ENCODE measurements at regions not wholly inside any gene's neighbourhood (a gene's known extent, or its start where the extent isn't known, plus 50 kb on each side); places are given as distances from the start of the nearest gene placed in this dataset.

- Histone ChIP-seq H3K4me1 (ENCODE audit: insufficient read depth) (no peaks in the 10 kb centered on the region), H3K27ac (no peak overlapping the region), H3K9ac (no peak overlapping the region), H3K79me2 (ENCODE audit: insufficient read depth) (no peaks in the 10 kb centered on the region), H3K36me3 (ENCODE audit: low read depth) (no peaks in the 10 kb centered on the region), H3K27me3 (replicated peaks; ENCODE audit: insufficient read depth) (no peaks in the 10 kb centered on the region), H4K20me1 (ENCODE audit: insufficient read depth) (no peaks in the 10 kb centered on the region), H3K9me2 (ENCODE audit: insufficient read depth) (no peaks in the 10 kb centered on the region), H2AFZ (no peak overlapping the region), H3K4me2 (ENCODE audit: unreplicated experiment) (no peak overlapping the region), H3F3A (ENCODE audit: insufficient read depth) (no peaks in the 10 kb centered on the region), H3K4me3 (no peak overlapping the region), H3K9me3 (ENCODE audit: low read depth) (peaks cover 8% of the 10 kb centered on the region)
- no peak for DNase-seq
- WGBS, 2 experiments (ENCODE audit: low coverage in 1 of 2, low lambda C conversion rate in 2 of 2, missing lambda C conversion rate in 2 of 2), result 11 to 30% methylated on average over 2 of the region's 2 CpGs
- TF ChIP-seq EZH2 (IDR thresholded peaks at IDR 0.05; ENCODE audit: insufficient read depth, poor library complexity, severe bottlenecking) (no peak), EZH2phosphoT487 (IDR thresholded peaks at IDR 0.05; ENCODE audit: insufficient read depth, low read depth) (no peak)
- in situ Hi-C loops (cut with MboI), result no loop called here
These were observed 889.2 kb upstream of the NCAM2 start for GRCh38 chr21:20108976-20109540.

- Histone ChIP-seq H3K9me2 (ENCODE audit: insufficient read depth) (no peaks in the 10 kb centered on the region), H3K27me3 (replicated peaks; ENCODE audit: insufficient read depth) (no peaks in the 10 kb centered on the region), H3K4me2 (ENCODE audit: unreplicated experiment) (no peak overlapping the region), H2AFZ (no peak overlapping the region), H3F3A (ENCODE audit: insufficient read depth) (no peaks in the 10 kb centered on the region), H3K9me3 (ENCODE audit: low read depth) (peaks cover 6% of the 10 kb centered on the region), H4K20me1 (ENCODE audit: insufficient read depth) (no peaks in the 10 kb centered on the region), H3K79me2 (ENCODE audit: insufficient read depth) (no peaks in the 10 kb centered on the region), H3K4me3 (no peak overlapping the region), H3K36me3 (ENCODE audit: low read depth) (no peaks in the 10 kb centered on the region), H3K27ac (no peak overlapping the region), H3K9ac (no peak overlapping the region), H3K4me1 (ENCODE audit: insufficient read depth) (no peaks in the 10 kb centered on the region)
- 4 to 6% methylated on average over 2 of the region's 2 CpGs for WGBS, 2 experiments (ENCODE audit: low coverage in 1 of 2, low lambda C conversion rate in 2 of 2, missing lambda C conversion rate in 2 of 2)
- no peak for DNase-seq
- TF ChIP-seq EZH2phosphoT487 (IDR thresholded peaks at IDR 0.05; ENCODE audit: insufficient read depth, low read depth) (no peak), EZH2 (IDR thresholded peaks at IDR 0.05; ENCODE audit: insufficient read depth, poor library complexity, severe bottlenecking) (no peak)
- in situ Hi-C loops (cut with MboI), result no loop called here
These were observed 887.8 kb upstream of the NCAM2 start for GRCh38 chr21:20110368-20110767.

- H3K4me2 ChIP-seq (ENCODE audit: unreplicated experiment), result no peak overlapping the region
- H3K79me2 ChIP-seq (ENCODE audit: insufficient read depth), result no peaks in the 10 kb centered on the region
- H4K20me1 ChIP-seq (ENCODE audit: insufficient read depth), result no peaks in the 10 kb centered on the region
- no peak overlapping the region for H3K4me3 ChIP-seq
- no peaks in the 10 kb centered on the region for H3K36me3 ChIP-seq (ENCODE audit: low read depth)
- 23 to 41% methylated on average over 1 of the region's 1 CpG for WGBS, 2 experiments (ENCODE audit: low coverage in 1 of 2, low lambda C conversion rate in 2 of 2, missing lambda C conversion rate in 2 of 2)
- H3K9me2 ChIP-seq (ENCODE audit: insufficient read depth), result no peaks in the 10 kb centered on the region
- DNase-seq, result no peak
- H3F3A ChIP-seq (ENCODE audit: insufficient read depth), result no peaks in the 10 kb centered on the region
- no peak for TF ChIP-seq EZH2phosphoT487 (IDR thresholded peaks at IDR 0.05; ENCODE audit: insufficient read depth, low read depth)
- TF ChIP-seq EZH2 (IDR thresholded peaks at IDR 0.05; ENCODE audit: insufficient read depth, poor library complexity, severe bottlenecking), result no peak
- H3K9ac ChIP-seq, result no peak overlapping the region
- H3K4me1 ChIP-seq (ENCODE audit: insufficient read depth), result no peaks in the 10 kb centered on the region
- no peak overlapping the region for H2AFZ ChIP-seq
- no peak overlapping the region for H3K27ac ChIP-seq
- in situ Hi-C loops (cut with MboI), result no loop called here
- no peaks in the 10 kb centered on the region for H3K9me3 ChIP-seq (ENCODE audit: low read depth)
- no peaks in the 10 kb centered on the region for H3K27me3 ChIP-seq (replicated peaks; ENCODE audit: insufficient read depth)
These were observed 846.5 kb upstream of the NCAM2 start for GRCh38 chr21:20151741-20152140.

GRCh38 chr21:20163167-20163566, 835.0 kb upstream of the NCAM2 start:
- Histone ChIP-seq H3K27ac (no peak overlapping the region), H3K36me3 (ENCODE audit: low read depth) (no peaks in the 10 kb centered on the region), H3K79me2 (ENCODE audit: insufficient read depth) (no peaks in the 10 kb centered on the region), H3K9me3 (ENCODE audit: low read depth) (peaks cover under 1% of the 10 kb centered on the region), H3K9ac (no peak overlapping the region), H3K4me1 (ENCODE audit: insufficient read depth) (no peaks in the 10 kb centered on the region), H3F3A (ENCODE audit: insufficient read depth) (no peaks in the 10 kb centered on the region), H3K9me2 (ENCODE audit: insufficient read depth) (no peaks in the 10 kb centered on the region), H3K4me3 (no peak overlapping the region), H2AFZ (no peak overlapping the region), H3K27me3 (replicated peaks; ENCODE audit: insufficient read depth) (no peaks in the 10 kb centered on the region), H4K20me1 (ENCODE audit: insufficient read depth) (no peaks in the 10 kb centered on the region), H3K4me2 (ENCODE audit: unreplicated experiment) (no peak overlapping the region)
- no peak for DNase-seq
- in situ Hi-C loops (cut with MboI), result no loop called here
- TF ChIP-seq EZH2 (IDR thresholded peaks at IDR 0.05; ENCODE audit: insufficient read depth, poor library complexity, severe bottlenecking), result no peak
- no peak for TF ChIP-seq EZH2phosphoT487 (IDR thresholded peaks at IDR 0.05; ENCODE audit: insufficient read depth, low read depth)
- 4 to 9% methylated on average over 4 of the region's 4 CpGs for WGBS, 2 experiments (ENCODE audit: low coverage in 1 of 2, low lambda C conversion rate in 2 of 2, missing lambda C conversion rate in 2 of 2)

- 21 to 26% methylated on average over 1 of the region's 1 CpG for WGBS, 2 experiments (ENCODE audit: low coverage in 1 of 2, low lambda C conversion rate in 2 of 2, missing lambda C conversion rate in 2 of 2)
- Histone ChIP-seq H3K79me2 (ENCODE audit: insufficient read depth) (no peaks in the 10 kb centered on the region), H4K20me1 (ENCODE audit: insufficient read depth) (no peaks in the 10 kb centered on the region), H3F3A (ENCODE audit: insufficient read depth) (no peaks in the 10 kb centered on the region), H3K27ac (no peak overlapping the region), H3K4me3 (no peak overlapping the region), H3K4me2 (ENCODE audit: unreplicated experiment) (no peak overlapping the region), H3K36me3 (ENCODE audit: low read depth) (no peaks in the 10 kb centered on the region), H3K9ac (no peak overlapping the region), H3K4me1 (ENCODE audit: insufficient read depth) (no peaks in the 10 kb centered on the region), H2AFZ (no peak overlapping the region), H3K27me3 (replicated peaks; ENCODE audit: insufficient read depth) (no peaks in the 10 kb centered on the region), H3K9me2 (ENCODE audit: insufficient read depth) (no peaks in the 10 kb centered on the region), H3K9me3 (ENCODE audit: low read depth) (peaks cover 5% of the 10 kb centered on the region)
- in situ Hi-C loops (cut with MboI), result no loop called here
- DNase-seq, result no peak
- TF ChIP-seq EZH2phosphoT487 (IDR thresholded peaks at IDR 0.05; ENCODE audit: insufficient read depth, low read depth), result no peak
- no peak for TF ChIP-seq EZH2 (IDR thresholded peaks at IDR 0.05; ENCODE audit: insufficient read depth, poor library complexity, severe bottlenecking)
These were observed 831.1 kb upstream of the NCAM2 start for GRCh38 chr21:20167059-20167458.
